Nephron progenitor cell (in vitro differentiated cells): ENCODE measurements at regions not wholly inside any gene's neighbourhood (a gene's known extent, or its start where the extent isn't known, plus 50 kb on each side); places are given as distances from the start of the nearest gene placed in this dataset.

Experiments used
- DNase-seq: peaks from one replicate; pipeline ENCODE4 v3.0.0; 2021
- H3K27ac Mint-ChIP-seq: 2 replicates; pipeline ENCODE4 v1.8.0; 2021; ENCODE audit warnings: mild to moderate bottlenecking, moderate library complexity, mixed read lengths
- H3K27me3 Mint-ChIP-seq: 2 replicates; pipeline ENCODE4 v1.8.0; 2021; ENCODE audit warnings: mild to moderate bottlenecking, low read depth, mixed read lengths; ENCODE audit not compliant: poor library complexity
- H3K36me3 Mint-ChIP-seq: 2 replicates; pipeline ENCODE4 v1.8.0; 2021; ENCODE audit warnings: low read depth, mixed read lengths
- H3K4me1 Mint-ChIP-seq: 2 replicates; pipeline ENCODE4 v1.8.0; 2021; ENCODE audit warnings: mixed read lengths
- H3K4me3 Mint-ChIP-seq: 2 replicates; pipeline ENCODE4 v1.8.0; 2021; ENCODE audit warnings: mild to moderate bottlenecking, moderate library complexity, mixed read lengths
- H3K9me3 Mint-ChIP-seq: 2 replicates; pipeline ENCODE4 v1.8.0; 2021; ENCODE audit warnings: mild to moderate bottlenecking, moderate library complexity, mixed read lengths
- TF ChIP-seq, protein P1 (sequence below): fragments of 200-600 bp; sonication (generic); IDR thresholded peaks from 2 replicates; pipeline ENCODE4 v1.5.0; 2021; ENCODE audit warnings: antibody characterized with exemption

DNA sequence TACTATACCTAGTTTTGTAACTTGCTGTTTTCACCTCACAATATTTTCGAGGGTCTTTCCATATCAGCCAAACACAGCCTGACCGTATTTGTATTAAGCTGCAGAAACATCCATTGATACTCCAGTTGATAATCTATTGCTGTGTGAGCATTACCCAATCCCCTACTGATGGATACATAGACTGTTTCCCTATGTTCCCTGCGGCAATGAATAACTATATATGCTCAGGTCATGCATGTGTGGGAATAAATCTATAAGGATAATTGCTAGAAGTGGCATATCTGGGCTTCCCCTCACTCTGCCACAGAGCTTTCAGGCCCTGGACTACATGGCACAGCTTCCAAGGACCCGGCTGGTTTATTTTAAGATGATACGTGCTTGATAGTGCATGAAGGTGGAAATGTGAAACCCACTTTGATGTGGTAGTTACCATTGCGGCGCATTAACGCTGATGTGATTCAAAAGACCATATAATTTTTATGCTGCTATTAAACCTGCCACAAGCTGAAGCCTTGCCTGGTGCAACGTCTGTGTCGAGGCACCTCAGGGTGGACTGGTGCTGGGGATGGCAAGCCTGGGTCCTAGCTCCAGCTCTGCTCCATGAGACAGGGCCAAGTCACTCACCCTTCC lies 81.4 kb upstream of the KCNK12 start:
- peaks cover 58% of the 10 kb centered on the region for H3K4me1 Mint-ChIP-seq
- TF ChIP-seq, protein P1, sequence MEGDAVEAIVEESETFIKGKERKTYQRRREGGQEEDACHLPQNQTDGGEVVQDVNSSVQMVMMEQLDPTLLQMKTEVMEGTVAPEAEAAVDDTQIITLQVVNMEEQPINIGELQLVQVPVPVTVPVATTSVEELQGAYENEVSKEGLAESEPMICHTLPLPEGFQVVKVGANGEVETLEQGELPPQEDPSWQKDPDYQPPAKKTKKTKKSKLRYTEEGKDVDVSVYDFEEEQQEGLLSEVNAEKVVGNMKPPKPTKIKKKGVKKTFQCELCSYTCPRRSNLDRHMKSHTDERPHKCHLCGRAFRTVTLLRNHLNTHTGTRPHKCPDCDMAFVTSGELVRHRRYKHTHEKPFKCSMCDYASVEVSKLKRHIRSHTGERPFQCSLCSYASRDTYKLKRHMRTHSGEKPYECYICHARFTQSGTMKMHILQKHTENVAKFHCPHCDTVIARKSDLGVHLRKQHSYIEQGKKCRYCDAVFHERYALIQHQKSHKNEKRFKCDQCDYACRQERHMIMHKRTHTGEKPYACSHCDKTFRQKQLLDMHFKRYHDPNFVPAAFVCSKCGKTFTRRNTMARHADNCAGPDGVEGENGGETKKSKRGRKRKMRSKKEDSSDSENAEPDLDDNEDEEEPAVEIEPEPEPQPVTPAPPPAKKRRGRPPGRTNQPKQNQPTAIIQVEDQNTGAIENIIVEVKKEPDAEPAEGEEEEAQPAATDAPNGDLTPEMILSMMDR: no peak
- peaks cover 20% of the 10 kb centered on the region for H3K27me3 Mint-ChIP-seq
- no peak for DNase-seq
- H3K36me3 Mint-ChIP-seq: peaks cover 13% of the 10 kb centered on the region
- peaks cover 27% of the 10 kb centered on the region for H3K9me3 Mint-ChIP-seq
- no peak overlapping the region for H3K4me3 Mint-ChIP-seq
- H3K27ac Mint-ChIP-seq: no peak overlapping the region

- H3K27ac Mint-ChIP-seq: no peak overlapping the region
- H3K36me3 Mint-ChIP-seq: peaks cover 13% of the 10 kb centered on the region
- DNase-seq: no peak
- TF ChIP-seq, protein P1: no peak
- peaks cover 27% of the 10 kb centered on the region for H3K9me3 Mint-ChIP-seq
- peaks cover 16% of the 10 kb centered on the region for H3K27me3 Mint-ChIP-seq
- H3K4me3 Mint-ChIP-seq: no peak overlapping the region
- H3K4me1 Mint-ChIP-seq: peaks cover 53% of the 10 kb centered on the region
Observed at GRCh38 chr2:47651296-47651695, 80.5 kb upstream of the KCNK12 start.

DNA sequence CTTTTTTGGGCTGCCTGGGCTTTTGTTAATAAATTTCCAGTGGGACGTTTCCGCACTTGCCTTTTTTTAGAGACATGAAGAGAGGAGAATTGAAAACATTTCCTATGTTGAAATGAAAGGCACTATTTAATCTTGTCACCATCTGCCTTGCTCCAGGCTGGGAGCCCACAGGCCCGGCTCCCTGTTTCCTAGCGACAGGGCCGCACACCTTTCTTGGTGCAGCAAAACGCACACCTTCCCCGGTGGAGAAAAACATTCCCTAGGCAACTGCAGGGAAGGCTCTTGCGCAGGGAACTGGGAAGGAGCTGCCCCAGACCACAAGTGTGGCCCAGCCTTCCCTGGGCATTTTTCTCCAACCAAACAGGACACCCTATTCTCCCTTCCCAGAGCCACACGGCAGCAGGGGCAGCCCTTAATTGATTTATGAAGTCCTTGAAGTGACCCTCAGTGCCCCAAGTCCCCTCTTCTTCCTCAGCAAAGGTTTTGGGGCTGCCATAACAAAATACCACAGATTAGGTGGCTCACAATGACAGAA lies 79.3 kb upstream of the KCNK12 start:
- H3K9me3 Mint-ChIP-seq: peaks cover 27% of the 10 kb centered on the region
- DNase-seq: no peak
- H3K27me3 Mint-ChIP-seq: peaks cover 16% of the 10 kb centered on the region
- H3K4me1 Mint-ChIP-seq: peaks cover 43% of the 10 kb centered on the region
- peaks cover 13% of the 10 kb centered on the region for H3K36me3 Mint-ChIP-seq
- no peak overlapping the region for H3K27ac Mint-ChIP-seq
- no peak overlapping the region for H3K4me3 Mint-ChIP-seq
- TF ChIP-seq, protein P1: no peak

DNA sequence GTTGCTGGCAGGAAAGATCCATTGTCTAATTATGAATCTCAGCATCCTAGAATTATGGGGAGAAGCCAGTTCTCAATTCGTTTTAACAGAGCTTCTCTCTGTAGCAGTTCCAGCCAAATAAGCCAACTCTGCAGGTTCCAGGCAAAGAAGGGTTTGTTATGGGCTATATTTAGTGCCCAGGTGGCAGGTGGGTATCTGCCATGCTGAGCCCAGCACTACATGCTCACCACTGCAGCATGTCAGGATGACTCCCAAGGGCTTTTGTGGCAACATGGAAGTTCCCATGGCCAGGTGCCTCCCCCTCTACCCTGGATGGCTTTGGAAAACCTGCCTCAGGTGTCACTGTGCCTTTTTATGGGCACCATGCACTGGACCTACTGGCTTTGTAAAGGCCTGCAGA lies 74.5 kb upstream of the KCNK12 start:
- Mint-ChIP-seq H3K4me1 (no peaks in the 10 kb centered on the region), H3K36me3 (peaks cover 13% of the 10 kb centered on the region), H3K4me3 (no peak overlapping the region), H3K27ac (no peak overlapping the region), H3K27me3 (peaks cover 15% of the 10 kb centered on the region), H3K9me3 (peaks cover 22% of the 10 kb centered on the region)
- no peak for DNase-seq
- TF ChIP-seq, protein P1: no peak

DNA sequence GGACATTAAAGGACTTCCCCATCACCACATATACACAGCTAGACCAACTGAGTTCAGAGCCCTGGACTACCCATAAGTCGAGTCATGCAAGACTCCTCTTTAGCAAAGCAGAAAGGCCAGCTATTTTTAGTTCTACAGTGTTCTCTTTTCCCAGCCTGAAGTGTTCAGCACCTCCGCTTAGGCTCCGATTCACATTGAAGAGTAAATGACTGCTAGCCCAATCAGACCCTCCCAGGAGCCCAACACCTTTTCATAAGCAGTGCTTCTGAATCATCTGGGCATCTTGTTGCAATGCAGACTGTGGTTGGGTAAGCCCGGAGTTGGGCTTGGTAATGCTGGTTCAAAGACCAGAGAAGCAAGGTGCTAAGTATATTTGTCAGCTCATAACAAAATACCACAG lies 73.6 kb upstream of the KCNK12 start:
- Mint-ChIP-seq H3K4me3 (no peak overlapping the region), H3K4me1 (no peaks in the 10 kb centered on the region), H3K27ac (no peak overlapping the region), H3K9me3 (peaks cover 18% of the 10 kb centered on the region), H3K27me3 (peaks cover 14% of the 10 kb centered on the region), H3K36me3 (peaks cover 13% of the 10 kb centered on the region)
- no peak for DNase-seq
- TF ChIP-seq, protein P1: no peak

GRCh38 chr2:47641366-47641765 lies 70.6 kb upstream of the KCNK12 start:
- H3K27me3 Mint-ChIP-seq: peaks cover 15% of the 10 kb centered on the region
- DNase-seq: no peak
- no peak overlapping the region for H3K27ac Mint-ChIP-seq
- TF ChIP-seq, protein P1: no peak
- peaks cover 7% of the 10 kb centered on the region for H3K9me3 Mint-ChIP-seq
- peaks cover 5% of the 10 kb centered on the region for H3K36me3 Mint-ChIP-seq
- H3K4me3 Mint-ChIP-seq: no peak overlapping the region
- peaks cover 15% of the 10 kb centered on the region for H3K4me1 Mint-ChIP-seq
